ENCODE measurements at regions not wholly inside any gene's neighbourhood (a gene's known extent, or its start where the extent isn't known, plus 50 kb on each side); places are given as distances from the start of the nearest gene placed in this dataset.

DNA sequence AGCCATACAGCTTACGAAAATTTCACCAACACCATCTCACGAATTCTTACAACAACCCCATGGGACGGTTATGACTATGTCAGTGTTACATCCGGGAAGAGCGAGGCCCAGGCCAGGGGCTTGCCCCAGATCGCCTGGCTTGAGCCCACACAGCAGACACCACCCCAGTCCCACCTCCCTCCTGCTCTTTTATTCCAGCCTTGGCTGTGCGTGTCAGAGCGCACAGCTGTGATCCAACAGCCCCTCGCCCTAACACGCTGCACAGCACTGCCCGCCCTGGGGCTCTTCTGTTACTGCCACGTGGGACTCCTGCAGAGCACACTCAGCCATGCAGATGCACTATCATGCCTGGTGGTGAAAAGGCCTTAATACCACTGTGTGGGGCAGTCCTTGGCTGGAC, 127.9 kb downstream of the ENGASE start:
- TF ChIP-seq CTCF (IDR thresholded peaks at IDR 0.05; ENCODE audit: low read depth, low read length): no peak
- TF ChIP-seq POLR2A (IDR thresholded peaks at IDR 0.05; ENCODE audit: extremely low read depth, insufficient read length): no peak
